DMS153 treated with DMSO at 0.1 percent for 48 hours (cell line): ENCODE measurements at regions not wholly inside any gene's neighbourhood (a gene's known extent, or its start where the extent isn't known, plus 50 kb on each side); places are given as distances from the start of the nearest gene placed in this dataset.
"Not testable (repeated sequence)": the region's sequence is repeated elsewhere in the genome, so short reads cannot be mapped to it uniquely, and the experiment has no call there.

Source experiments
- DNase-seq: peaks from one replicate; lab custom pipeline; 2025; ENCODE audit not compliant: unreplicated experiment; lab: John Stamatoyannopoulos, UW

DNA sequence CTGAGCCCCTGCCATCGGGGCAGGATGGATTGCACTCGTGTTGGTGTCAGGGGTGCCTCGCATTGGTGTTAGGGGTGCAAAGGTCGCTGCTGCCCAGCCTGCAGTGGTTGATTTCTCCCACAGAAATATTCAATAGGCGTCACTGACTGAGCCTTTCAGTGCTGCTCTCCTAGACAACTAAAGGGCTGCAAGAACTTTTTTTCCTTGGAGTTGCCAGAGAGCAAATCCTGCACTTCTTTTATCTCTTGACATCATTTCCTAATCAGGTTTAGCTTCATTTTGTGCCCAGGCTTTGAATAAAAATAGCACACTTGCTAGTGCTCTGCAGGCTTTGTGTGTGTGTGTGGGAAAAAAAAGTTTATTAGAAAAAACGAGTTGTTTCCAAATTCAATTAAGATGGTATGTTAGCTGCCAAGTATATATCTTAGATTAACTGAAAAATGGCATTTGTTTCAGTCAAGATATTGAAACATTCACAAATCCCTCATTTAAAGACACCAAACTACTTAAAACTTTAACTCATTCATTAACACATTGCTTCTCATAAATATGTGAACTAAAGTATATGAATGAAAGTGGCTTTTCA lies 125.6 kb downstream of the SOCS6 start:
- no peak for DNase-seq

DNA sequence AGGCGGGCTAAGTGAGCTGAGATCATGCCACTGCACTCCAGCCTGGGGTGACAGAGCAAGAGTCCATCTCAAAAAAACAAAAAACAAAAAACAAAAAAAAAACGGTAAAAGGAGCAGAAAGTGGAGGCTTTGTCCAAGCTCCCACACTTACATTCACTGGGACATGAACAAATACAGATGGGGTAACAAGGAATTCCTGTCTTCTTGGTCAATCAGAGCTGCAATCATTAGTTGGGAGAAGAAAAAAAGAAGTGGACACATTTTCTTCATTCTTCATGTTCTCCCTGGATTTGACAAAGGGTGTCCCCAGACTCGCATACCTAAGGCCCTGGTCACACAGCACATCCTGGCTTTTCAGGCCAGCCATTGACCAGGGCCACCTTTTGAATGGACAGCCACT lies 124.6 kb downstream of the SOCS6 start:
- DNase-seq: no peak

DNA sequence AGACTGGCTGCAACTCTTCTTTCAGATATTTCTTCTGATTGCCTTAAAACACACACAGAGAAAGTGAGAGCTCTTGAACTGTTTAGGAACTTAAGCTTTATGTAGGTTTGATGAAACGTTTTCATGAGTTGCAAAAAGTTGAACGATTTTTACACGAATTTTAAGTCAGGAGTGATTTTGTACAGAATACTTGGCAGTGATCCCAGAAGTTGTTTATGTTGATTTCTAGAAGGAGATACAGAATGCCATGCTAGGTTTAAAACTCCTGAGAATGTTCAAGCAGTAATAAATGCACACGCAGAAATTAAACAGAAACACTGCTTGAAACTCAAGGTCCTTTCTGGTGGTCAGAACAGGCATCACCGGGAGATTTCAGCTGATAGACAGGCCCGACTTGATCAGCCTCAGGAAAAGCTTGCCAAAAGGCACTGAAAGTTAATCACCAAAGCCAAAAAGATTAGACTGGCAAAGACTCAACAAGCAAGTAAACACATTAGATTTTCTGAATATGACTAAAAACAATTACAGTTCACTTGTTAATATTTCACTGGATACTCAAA lies 123.1 kb downstream of the SOCS6 start:
- no peak for DNase-seq

- DNase-seq: no peak
These were observed 122.5 kb downstream of the SOCS6 start for GRCh38 chr18:70411307-70411706.

GRCh38 chr18:70405052-70405451 lies 116.2 kb downstream of the SOCS6 start:
- DNase-seq: no peak

DNA sequence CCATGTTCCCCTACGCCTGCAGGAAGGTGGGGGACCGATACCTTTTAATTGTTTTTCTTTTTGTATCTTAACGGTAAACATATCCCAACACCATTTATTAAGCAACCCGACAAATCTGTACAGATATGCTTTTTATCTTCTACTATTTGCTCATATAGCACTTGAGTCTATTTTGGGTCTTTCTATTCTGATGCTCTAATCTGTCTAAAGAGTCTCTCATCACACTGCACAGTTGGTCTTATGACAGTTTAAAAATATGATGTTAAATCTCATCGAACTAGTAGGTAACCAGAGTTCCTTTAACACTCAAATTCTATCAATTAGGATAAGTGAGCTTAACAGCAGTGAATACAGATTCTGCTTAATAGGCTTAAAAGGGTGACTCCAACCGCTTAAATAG lies 111.6 kb downstream of the SOCS6 start:
- DNase-seq: no peak

- no peak for DNase-seq
These were observed 109.2 kb downstream of the SOCS6 start for GRCh38 chr18:70398076-70398475.

- DNase-seq: no peak
These were observed 108.5 kb downstream of the SOCS6 start for GRCh38 chr18:70397259-70397925.

- not testable (repeated sequence) for DNase-seq
These were observed 106.9 kb downstream of the SOCS6 start for GRCh38 chr18:70395771-70396170.

- DNase-seq: no peak
These were observed 105.8 kb downstream of the SOCS6 start for GRCh38 chr18:70394672-70395071.

- no peak for DNase-seq
These were observed 101.7 kb downstream of the SOCS6 start for GRCh38 chr18:70390371-70391090.

DNA sequence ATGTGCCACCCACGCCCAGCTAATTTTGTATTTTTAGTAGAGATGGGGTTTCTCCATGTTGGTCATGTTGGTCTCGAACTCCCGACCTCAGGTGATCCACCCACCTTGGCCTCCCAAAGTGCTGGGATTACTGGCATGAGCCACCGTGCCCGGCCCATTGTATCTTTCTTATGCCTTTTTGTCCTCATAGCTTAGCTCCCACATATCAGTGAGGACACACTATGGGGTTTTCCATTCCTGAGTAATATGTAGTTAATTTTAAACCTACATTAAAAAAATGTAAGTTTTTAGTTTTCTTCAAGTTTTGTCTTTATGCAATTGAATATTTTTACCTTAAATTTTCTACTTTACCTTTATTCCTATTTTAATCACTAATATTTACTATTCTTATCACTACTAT lies 100.2 kb downstream of the SOCS6 start:
- DNase-seq: not testable (repeated sequence)

DNA sequence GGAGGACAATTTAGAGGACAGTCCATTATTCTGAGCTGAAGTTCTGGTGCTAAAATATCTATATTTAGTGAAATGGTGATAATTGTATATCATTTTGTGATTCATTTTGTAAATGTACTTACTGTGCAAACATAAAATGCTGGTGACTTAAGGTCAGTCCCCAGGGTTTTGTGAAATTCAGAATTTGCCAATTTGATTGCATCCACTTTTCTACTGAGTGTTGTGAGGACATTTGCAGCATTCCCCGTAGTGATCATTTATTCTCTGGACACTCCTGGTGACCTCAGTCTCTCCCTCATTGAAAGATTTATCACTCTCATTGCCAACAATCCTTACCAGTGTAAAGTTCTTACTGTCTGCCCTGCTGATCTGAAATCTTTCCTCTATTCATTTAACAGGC lies 98.2 kb downstream of the SOCS6 start:
- no peak for DNase-seq

DNA sequence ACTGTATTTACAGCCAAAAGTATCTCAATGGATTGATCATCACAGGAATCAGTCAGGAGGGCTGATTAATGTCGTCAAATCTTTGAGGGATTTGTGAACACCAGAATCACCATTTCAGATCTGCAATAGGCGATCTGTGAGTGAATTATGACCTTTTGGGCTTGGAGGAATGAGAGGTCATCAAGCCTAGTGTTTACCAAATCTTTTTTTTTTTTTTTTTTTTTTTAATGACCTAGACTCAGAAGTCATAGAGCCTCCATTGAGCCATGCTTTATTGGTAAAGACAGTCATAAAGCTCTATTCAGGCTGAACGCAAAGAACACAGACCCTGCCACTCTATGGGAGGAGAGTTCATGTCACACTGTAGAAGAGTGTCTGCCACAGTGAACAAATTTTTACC lies 97.7 kb downstream of the SOCS6 start:
- DNase-seq: no peak

DNA sequence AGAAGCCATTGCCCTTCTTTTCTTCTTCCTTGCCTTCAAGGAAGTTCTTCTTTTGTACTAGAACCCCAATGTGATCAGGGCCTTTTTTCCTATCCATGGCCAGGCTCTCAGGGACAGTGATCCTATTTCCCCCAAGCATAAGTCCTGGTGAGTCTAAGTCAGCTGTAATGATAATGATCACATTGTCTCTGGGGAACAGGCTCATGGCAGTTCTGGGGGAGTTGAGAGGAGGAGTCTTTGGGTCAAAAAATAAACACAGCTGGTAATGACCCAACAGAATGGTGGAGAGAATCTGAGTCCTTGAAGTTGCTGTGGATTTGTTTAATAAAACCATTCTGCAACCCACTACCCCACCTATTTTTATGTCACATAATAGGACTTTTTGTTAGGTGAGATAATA lies 96.6 kb downstream of the SOCS6 start:
- DNase-seq: no peak

GRCh38 chr18:70384181-70384790 lies 95.4 kb downstream of the SOCS6 start:
- no peak for DNase-seq

GRCh38 chr18:70382992-70383717 lies 94.3 kb downstream of the SOCS6 start:
- DNase-seq: no peak

DNA sequence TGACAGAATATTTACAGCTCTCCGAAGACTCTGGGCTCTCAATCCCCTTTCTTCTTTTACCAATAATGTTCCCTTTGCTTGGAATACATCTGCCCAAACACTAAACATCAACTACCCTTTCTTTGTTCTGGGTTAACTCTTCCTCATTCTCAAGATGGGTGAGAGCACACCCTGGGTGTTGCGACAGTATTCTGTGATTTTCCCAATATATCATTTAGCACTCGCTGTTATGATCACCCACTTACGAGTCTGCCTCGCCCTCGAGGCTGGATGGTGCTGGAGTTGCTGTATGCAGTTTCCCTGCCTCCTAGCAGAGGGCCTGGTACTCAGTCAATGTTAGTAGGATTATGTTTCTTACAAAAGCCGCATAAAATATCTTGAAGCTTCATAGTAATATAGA lies 93.2 kb downstream of the SOCS6 start:
- DNase-seq: peak; percentile 43

DNA sequence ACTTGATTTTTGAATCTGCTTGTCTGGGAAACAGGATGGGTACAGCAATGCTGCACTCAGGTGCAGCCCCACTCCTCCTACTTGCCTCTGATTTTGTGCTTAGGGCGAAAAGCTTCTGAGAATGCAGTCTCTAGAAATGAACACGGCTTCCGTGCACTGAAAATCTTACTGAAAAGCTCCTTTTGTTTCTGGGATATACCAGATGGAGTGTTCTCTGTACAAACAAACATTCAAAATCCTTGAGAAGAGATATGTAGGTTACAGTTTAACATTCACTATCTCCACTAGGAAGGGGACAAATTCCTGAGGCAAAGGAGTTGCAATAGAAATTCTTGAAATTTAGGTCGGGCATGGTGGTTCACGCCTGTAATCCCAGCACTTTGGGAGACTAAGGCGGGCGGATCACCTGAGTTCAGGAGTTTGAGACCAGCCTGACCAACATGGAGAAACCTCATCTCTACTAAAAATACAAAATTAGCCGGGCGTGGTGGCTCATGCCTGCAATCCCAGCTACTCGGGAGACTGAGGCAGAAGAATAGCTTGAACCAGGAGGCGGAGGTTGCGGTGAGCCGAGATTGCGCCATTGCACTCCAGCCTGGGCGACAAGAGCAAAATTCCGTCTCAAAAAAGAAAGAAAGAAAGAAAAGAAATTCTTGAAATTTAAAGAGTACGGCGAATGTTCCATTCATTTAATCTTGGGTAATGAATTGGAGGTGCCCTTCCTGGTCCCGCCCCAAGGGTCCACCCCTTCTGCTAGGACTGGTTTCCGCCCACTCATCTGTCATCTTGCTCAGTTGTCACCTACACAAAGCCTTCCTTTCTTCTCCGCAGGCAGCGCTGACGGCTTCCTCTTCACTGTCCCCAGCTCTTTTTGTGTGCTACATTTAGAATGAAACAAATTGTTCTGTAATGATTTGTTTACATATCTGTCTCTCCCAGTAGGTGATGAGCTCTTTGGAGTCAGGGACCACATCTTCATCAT lies 92.4 kb downstream of the SOCS6 start:
- DNase-seq: peak; percentile 77
